ENCODE measurements at regions not wholly inside any gene's neighbourhood (a gene's known extent, or its start where the extent isn't known, plus 50 kb on each side); places are given as distances from the start of the nearest gene placed in this dataset.

DNA sequence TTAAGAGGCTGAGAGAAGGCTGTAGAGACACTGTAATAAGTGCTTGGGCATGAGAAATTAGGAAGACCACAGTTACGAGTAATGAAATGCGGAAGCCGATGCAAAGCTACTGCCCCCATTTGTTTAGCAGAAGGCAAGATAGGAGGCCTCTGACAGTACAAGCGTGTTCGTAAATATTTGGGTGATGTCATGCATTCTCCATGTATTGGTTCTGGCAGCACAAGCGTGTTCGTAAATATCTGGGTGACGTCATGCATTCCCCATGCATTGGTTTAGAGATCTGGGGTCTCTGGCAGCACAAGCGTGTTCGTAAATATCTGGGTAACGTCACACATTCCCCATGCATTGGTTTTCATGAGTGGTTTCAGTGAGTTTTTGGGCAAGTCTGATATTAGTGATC, 661.5 kb upstream of the FRG1 start:
- DNase-seq (ENCODE audit: low read depth): peak; percentile 14

DNA sequence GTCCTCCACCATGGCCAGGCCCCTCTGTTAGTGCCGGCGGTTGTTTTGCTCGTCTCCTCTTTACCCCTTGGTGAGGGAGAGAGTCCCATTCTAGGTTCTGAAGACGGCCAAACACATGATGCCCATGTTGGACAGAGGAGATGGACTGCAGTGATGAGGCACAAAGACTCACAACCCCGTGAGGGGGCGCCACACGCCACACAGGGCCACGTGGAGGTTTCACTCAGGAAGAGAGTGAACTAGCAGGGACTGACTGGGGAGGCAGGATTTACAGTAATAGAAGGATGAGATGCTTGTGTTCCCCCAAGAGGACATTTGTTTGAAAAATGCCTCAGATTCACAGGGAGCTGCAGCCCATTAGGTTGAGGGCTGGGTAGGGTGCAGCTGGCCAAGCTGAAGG, 655.3 kb upstream of the FRG1 start:
- DNase-seq (ENCODE audit: low read depth): no peak

DNA sequence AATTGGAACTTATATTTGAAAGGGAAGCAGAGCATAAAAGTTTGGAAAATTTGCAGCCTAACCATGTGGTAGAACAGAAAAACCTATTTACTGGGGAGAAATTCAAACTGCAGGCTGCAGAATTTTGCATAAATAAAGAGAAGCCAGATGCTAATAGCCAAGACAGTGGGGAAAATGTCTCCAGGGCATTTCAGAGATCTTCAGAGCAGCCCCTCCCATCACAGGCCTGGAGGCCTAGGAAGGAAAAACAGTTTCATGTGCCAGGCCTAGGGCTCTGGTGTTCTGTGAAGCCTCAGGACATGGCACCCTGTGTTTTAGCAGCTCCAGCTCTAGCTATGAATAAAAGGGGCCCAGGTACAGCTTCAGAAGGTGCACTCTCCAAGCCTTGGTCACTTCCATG, 648.7 kb upstream of the FRG1 start:
- no peak for DNase-seq (ENCODE audit: low read depth)

- no peak for DNase-seq (ENCODE audit: low read depth)
Observed at GRCh38 chr4:189293459-189293858, 647.2 kb upstream of the FRG1 start.

GRCh38 chr4:189294574-189294973, 646.1 kb upstream of the FRG1 start:
- DNase-seq (ENCODE audit: low read depth): no peak

- no peak for DNase-seq (ENCODE audit: low read depth)
Observed at GRCh38 chr4:189299706-189300105, 641.0 kb upstream of the FRG1 start.

DNA sequence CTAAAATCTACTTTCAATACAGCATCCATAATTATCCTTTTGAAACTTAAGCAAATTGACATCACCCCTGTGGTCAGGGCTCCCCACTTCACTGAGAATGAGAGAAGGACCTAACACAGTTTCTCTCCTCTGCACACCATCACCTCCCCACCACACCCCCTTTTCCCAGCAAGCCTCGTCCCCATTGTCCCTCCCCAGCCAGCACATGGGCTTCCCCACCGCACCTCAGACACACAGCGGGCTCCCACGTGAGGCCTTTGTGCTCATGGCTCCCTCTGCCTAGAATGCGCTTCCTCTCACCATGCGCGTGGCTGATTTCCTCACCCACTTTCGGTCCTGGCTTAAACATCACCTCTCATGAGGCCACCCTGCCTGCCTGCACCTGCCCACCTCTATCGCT, 639.0 kb upstream of the FRG1 start:
- DNase-seq (ENCODE audit: low read depth): no peak

DNA sequence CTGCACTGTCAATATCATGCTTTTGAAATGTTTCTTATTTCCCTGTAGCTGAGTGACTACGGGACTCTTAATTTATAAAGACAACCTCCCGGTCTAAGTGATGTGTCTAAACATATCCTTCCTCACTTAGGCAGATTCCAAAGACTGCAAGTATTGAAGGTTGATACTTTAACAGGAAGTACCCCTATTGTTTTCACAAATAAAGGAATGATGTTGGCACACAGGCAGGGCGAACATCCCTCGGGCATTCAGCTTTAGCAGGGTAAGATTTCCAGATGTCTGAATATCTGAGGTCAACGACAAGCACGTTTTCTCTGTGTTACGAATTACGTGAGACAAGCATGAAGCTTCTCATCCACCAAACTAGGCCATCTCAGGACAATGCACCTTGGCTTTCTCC, 638.0 kb upstream of the FRG1 start:
- DNase-seq (ENCODE audit: low read depth): no peak

DNA sequence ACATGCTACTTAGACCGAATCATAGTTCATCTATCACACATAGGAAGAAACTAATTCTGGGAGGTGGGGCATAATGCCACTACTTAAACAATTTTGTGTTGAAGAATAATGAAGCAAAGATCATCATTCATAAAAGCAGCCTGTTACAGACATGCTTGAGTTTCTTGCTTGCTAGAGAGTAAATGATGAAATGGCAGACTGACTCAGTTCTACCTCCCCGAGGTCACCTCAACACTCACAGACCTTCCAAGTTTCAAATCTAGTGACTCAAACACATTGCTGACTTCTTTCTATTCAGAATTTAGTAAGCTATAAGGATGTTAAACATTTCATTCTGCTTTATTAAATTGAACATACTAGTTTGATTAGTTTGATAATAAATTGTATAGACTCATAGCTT, 636.5 kb upstream of the FRG1 start:
- DNase-seq (ENCODE audit: low read depth): no peak

DNA sequence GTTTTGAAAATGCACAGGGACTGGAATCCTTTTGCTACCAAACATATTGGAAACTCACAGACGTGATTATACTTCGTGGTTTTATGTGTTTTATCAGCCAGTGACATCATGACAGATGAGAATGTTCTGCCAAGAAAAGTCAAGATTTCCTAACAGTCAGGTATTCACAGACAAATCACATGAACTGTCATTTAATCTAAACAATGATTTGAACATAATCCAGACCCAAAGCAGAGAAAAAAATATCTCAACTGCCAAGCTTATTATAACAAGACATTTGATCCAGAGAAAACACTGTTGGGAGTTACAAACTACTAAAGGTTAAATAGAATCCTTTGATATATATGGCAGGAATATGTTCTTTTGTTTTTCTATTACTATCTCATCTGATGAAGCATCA, 635.9 kb upstream of the FRG1 start:
- DNase-seq (ENCODE audit: low read depth): no peak

GRCh38 chr4:189305500-189305899, 635.2 kb upstream of the FRG1 start:
- DNase-seq (ENCODE audit: low read depth): no peak

- DNase-seq (ENCODE audit: low read depth): no peak
Observed at GRCh38 chr4:189311251-189311650, 629.4 kb upstream of the FRG1 start.

- no peak for DNase-seq (ENCODE audit: low read depth)
Observed at GRCh38 chr4:189313064-189313463, 627.6 kb upstream of the FRG1 start.

GRCh38 chr4:189313861-189314513, 626.7 kb upstream of the FRG1 start:
- no peak for DNase-seq (ENCODE audit: low read depth)

DNA sequence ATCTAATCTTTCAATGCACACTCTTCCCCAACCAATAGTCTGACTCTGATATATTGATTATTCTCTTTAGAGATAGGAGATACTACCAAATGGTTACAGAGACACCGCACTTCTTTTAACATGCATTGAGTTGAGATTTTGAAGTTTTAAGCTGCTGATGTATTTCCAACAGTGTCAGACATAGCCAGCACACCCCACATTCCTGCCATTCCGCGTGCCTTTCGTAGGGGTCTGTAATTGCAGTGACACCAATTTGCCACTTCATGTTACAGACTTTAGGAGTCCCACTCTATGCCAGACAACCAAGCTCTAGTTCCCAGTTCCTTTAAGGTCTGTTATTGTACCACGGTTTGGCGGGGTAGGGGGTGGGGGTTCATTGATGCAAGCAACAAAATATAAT, 618.2 kb upstream of the FRG1 start:
- DNase-seq (ENCODE audit: low read depth): no peak

GRCh38 chr4:189341881-189342280, 598.8 kb upstream of the FRG1 start:
- no peak for DNase-seq (ENCODE audit: low read depth)

DNA sequence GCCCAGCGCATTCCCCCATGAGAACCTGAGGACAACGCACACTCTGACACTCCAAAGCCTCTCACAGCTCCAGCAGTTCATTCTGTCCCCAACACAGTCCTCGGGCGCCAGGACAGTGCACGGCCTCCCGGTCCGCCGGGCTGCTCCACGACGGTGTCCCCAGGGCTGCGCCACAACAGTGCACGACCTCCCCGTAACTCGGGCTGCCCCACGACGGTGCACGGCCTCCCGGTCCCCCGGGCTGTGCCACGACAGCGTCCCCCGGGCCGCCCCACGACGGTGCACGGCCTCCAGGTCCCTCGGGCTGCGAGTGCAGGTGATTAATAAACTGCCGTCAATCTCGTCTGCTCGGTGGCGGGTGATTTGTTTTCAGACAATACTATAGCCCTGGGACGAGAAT, 585.1 kb upstream of the FRG1 start:
- DNase-seq (ENCODE audit: low read depth): no peak

DNA sequence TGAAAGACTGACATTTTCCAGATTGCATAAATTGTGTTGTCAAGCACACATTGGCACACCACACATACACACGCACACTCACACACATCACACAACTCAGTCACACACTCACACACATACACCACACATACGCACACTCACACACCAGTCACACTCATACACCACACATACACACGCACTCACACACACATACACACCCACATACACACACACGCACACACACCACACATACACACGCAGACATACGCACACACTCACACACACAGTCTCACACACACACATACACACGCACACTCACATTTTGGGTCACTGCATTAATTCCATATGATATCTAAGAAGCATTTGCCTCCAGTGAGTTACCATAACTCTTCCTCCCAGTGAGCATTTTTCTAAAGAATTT, 578.3 kb upstream of the FRG1 start:
- no peak for DNase-seq (ENCODE audit: low read depth)

DNA sequence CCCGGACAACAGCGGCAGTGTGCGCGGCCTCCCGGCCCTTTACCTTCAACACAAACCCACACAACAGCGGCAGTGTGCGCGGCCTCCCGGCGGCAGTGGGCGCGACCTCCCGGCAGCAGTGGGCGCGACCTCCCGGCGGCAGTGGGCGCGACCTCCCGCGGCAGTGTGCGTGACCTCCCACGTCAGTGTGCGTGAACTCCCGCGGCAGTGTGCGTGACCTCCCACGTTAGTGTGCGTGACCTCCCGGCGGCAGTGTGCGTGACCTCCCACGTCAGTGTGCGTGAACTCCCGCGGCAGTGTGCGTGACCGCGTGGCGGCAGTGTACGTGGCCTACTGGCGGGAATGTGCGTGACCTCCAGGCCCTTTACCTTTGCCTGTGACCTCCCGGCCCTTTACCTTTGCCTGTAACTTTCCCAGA, 576.6 kb upstream of the FRG1 start:
- DNase-seq (ENCODE audit: low read depth): no peak

DNA sequence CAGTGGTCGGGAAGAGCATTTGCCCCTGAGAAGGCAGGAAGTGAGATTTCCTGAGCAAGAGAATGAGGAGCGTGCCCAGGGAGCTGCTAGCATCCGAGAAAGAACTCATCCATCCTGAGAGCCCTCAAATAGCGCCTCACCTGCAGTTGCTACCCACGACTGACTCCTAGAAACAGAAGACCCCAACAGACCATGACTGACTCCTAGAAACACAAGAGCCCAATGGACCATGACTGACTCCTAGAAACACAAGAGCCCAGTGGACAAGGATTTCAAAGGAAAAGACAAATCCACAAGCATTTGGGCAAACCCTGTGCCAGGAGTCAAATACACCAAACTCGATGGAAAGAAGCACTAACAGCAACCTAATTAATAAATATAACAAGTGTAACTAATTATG, 575.2 kb upstream of the FRG1 start:
- no peak for DNase-seq (ENCODE audit: low read depth)

DNA sequence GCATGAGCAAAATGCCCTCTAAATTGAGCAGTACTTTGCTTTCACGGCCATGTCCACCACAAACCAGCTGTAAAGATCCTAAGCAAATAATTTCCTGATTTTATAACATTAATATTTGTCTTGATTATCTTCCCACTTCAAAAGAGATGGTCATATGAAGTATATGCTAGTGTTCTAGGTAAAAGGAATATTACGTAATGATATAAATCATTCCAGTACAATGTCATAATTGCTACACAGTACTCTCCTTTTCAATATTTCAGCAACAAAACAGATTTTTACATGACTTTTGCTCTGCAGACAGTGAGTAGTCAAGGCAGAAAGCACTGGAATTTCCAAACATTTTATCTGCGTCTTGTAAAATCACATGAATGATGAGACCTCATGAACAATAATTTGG, 572.8 kb upstream of the FRG1 start:
- DNase-seq (ENCODE audit: low read depth): no peak

GRCh38 chr4:189374176-189374575, 566.5 kb upstream of the FRG1 start:
- no peak for DNase-seq (ENCODE audit: low read depth)

- DNase-seq (ENCODE audit: low read depth): no peak
Observed at GRCh38 chr4:189376901-189377300, 563.8 kb upstream of the FRG1 start.

DNA sequence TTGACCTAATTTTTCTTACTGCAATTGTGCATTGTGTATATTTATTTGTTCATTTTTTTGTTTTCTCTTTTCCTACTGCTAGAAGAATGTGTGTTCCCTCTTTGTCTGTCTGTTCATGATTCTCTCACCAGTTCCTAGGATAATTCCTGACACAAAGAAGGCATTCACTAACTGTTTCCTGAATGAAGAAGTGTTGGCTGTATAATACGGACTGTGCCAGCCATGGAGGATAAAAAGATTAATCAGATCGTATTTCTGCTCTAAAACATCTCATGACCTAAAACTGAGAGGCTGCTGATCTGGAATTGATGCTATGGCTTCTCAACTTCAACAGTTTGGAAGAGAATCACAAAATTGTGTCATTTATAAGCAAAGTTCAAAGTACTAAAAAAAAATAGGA, 563.1 kb upstream of the FRG1 start:
- no peak for DNase-seq (ENCODE audit: low read depth)

DNA sequence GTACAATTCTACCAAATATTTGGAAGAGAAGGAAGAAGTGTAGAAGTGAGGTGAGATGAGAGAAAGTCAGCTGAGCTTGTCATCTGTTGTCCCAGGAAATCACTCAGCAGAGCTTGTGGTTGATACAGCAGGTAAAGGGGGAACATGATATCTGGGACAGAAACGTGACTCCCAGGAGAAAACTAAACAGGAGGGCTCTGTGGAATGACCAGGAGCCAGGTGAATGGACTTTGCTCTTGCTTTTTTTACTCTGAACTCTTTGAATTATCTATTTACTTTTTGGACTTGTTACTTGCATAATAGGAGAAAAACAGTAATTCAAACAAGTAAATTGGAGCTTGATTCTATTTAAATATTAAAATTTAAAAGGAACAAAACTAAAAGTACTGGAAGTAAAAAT, 555.6 kb upstream of the FRG1 start:
- no peak for DNase-seq (ENCODE audit: low read depth)

Measured in fibroblast of the conjunctiva (primary cell).